Endothelial cell (in vitro differentiated cells): ENCODE measurements at regions not wholly inside any gene's neighbourhood (a gene's known extent, or its start where the extent isn't known, plus 50 kb on each side); places are given as distances from the start of the nearest gene placed in this dataset.

Experiments
- DNase-seq: peaks from one replicate; pipeline ENCODE4 v3.0.0; 2021; ENCODE audit warnings: low spot score
- H3K27ac Mint-ChIP-seq: one replicate; pipeline ENCODE4 v1.8.0; 2021; ENCODE audit warnings: mixed read lengths, inconsistent platforms; ENCODE audit not compliant: unreplicated experiment
- H3K27me3 Mint-ChIP-seq: one replicate; pipeline ENCODE4 v1.8.0; 2021; ENCODE audit warnings: mild to moderate bottlenecking, moderate library complexity, mixed read lengths, inconsistent platforms; ENCODE audit not compliant: unreplicated experiment
- H3K36me3 Mint-ChIP-seq: one replicate; pipeline ENCODE4 v1.8.0; 2021; ENCODE audit warnings: mild to moderate bottlenecking, low read depth, mixed read lengths, inconsistent platforms; ENCODE audit not compliant: unreplicated experiment
- H3K4me1 Mint-ChIP-seq: one replicate; pipeline ENCODE4 v1.8.0; 2021; ENCODE audit warnings: mild to moderate bottlenecking, mixed read lengths, inconsistent platforms; ENCODE audit not compliant: unreplicated experiment
- H3K4me3 Mint-ChIP-seq: one replicate; pipeline ENCODE4 v1.8.0; 2021; ENCODE audit warnings: mild to moderate bottlenecking, mixed read lengths, inconsistent platforms; ENCODE audit not compliant: unreplicated experiment
- H3K9me3 Mint-ChIP-seq: one replicate; pipeline ENCODE4 v1.8.0; 2021; ENCODE audit warnings: mixed read lengths, inconsistent platforms; ENCODE audit not compliant: unreplicated experiment
- TF ChIP-seq, protein P1 (sequence below): fragments of 200-600 bp; sonication (generic); IDR thresholded peaks from one replicate; pipeline ENCODE4 v1.5.0; 2021; ENCODE audit warnings: antibody characterized with exemption; ENCODE audit not compliant: unreplicated experiment

- Mint-ChIP-seq H3K27me3 (peaks cover 2% of the 10 kb centered on the region), H3K36me3 (no peaks in the 10 kb centered on the region), H3K4me3 (no peak overlapping the region), H3K9me3 (no peaks in the 10 kb centered on the region), H3K4me1 (peaks cover 2% of the 10 kb centered on the region), H3K27ac (no peak overlapping the region)
- DNase-seq: no peak
- TF ChIP-seq, protein P1, sequence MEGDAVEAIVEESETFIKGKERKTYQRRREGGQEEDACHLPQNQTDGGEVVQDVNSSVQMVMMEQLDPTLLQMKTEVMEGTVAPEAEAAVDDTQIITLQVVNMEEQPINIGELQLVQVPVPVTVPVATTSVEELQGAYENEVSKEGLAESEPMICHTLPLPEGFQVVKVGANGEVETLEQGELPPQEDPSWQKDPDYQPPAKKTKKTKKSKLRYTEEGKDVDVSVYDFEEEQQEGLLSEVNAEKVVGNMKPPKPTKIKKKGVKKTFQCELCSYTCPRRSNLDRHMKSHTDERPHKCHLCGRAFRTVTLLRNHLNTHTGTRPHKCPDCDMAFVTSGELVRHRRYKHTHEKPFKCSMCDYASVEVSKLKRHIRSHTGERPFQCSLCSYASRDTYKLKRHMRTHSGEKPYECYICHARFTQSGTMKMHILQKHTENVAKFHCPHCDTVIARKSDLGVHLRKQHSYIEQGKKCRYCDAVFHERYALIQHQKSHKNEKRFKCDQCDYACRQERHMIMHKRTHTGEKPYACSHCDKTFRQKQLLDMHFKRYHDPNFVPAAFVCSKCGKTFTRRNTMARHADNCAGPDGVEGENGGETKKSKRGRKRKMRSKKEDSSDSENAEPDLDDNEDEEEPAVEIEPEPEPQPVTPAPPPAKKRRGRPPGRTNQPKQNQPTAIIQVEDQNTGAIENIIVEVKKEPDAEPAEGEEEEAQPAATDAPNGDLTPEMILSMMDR: no peak
Measured at GRCh38 chr18:27707201-27707600, 469.7 kb downstream of the CDH2 start.

GRCh38 chr18:27704736-27705361 is 472.1 kb downstream of the CDH2 start:
- no peaks in the 10 kb centered on the region for H3K9me3 Mint-ChIP-seq
- H3K27me3 Mint-ChIP-seq: peaks cover 2% of the 10 kb centered on the region
- H3K27ac Mint-ChIP-seq: no peak overlapping the region
- H3K4me3 Mint-ChIP-seq: no peak overlapping the region
- DNase-seq: no peak
- H3K4me1 Mint-ChIP-seq: no peaks in the 10 kb centered on the region
- no peaks in the 10 kb centered on the region for H3K36me3 Mint-ChIP-seq
- TF ChIP-seq, protein P1: no peak

DNA sequence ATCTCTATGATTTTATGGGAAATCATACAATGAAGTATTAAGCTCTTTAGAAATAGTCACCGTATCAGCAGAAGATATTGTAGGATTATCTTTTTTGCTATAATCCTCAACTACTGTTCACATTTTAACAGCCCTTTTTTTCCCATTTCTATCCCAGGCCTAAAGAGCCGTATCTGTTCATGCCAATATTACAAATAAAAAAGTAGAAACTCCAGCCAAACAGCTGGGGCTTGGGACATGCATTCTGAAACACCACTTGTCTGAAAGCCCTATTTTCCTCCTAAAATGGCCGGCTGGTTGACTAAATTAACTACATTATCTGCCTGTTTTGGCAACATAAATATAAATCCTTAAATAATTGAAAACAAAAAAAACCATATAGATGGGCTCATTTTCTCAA is 477.8 kb downstream of the CDH2 start:
- no peaks in the 10 kb centered on the region for H3K36me3 Mint-ChIP-seq
- DNase-seq: no peak
- no peaks in the 10 kb centered on the region for H3K9me3 Mint-ChIP-seq
- no peak overlapping the region for H3K4me3 Mint-ChIP-seq
- no peak overlapping the region for H3K27ac Mint-ChIP-seq
- no peaks in the 10 kb centered on the region for H3K27me3 Mint-ChIP-seq
- H3K4me1 Mint-ChIP-seq: no peaks in the 10 kb centered on the region
- TF ChIP-seq, protein P1: no peak

GRCh38 chr18:27696148-27696547 is 480.8 kb downstream of the CDH2 start:
- no peaks in the 10 kb centered on the region for H3K4me1 Mint-ChIP-seq
- no peak overlapping the region for H3K27ac Mint-ChIP-seq
- H3K9me3 Mint-ChIP-seq: no peaks in the 10 kb centered on the region
- no peaks in the 10 kb centered on the region for H3K27me3 Mint-ChIP-seq
- no peak overlapping the region for H3K4me3 Mint-ChIP-seq
- DNase-seq: no peak
- TF ChIP-seq, protein P1: no peak
- H3K36me3 Mint-ChIP-seq: no peaks in the 10 kb centered on the region

- DNase-seq: no peak
- no peaks in the 10 kb centered on the region for H3K27me3 Mint-ChIP-seq
- TF ChIP-seq, protein P1: no peak
- H3K27ac Mint-ChIP-seq: no peak overlapping the region
- H3K4me1 Mint-ChIP-seq: no peaks in the 10 kb centered on the region
- H3K36me3 Mint-ChIP-seq: no peaks in the 10 kb centered on the region
- H3K4me3 Mint-ChIP-seq: no peak overlapping the region
- H3K9me3 Mint-ChIP-seq: no peaks in the 10 kb centered on the region
Measured at GRCh38 chr18:27695503-27695902, 481.4 kb downstream of the CDH2 start.
